ENCODE measurements at regions not wholly inside any gene's neighbourhood (a gene's known extent, or its start where the extent isn't known, plus 50 kb on each side); places are given as distances from the start of the nearest gene placed in this dataset.

GRCh38 chr13:47080621-47081020, 183.8 kb upstream of the HTR2A start:
- TF ChIP-seq CTCF (IDR thresholded peaks at IDR 0.05; ENCODE audit: low read depth, low read length, missing input control) (no peak), YY1 (IDR thresholded peaks at IDR 0.05) (no peak), RAD21 (IDR thresholded peaks at IDR 0.05) (no peak), EGR1 (IDR thresholded peaks at IDR 0.05; ENCODE audit: low read depth in 2 of 2) (no peak), MAX (IDR thresholded peaks at IDR 0.05) (no peak), GABPA (IDR thresholded peaks at IDR 0.05 in 1 of 2, conservative IDR thresholded peaks at IDR 0.05 in 1 of 2) (no peak), SP1 (IDR thresholded peaks at IDR 0.05) (no peak), REST (IDR thresholded peaks at IDR 0.05) (no peak), FOXA1 (IDR thresholded peaks at IDR 0.05) (no peak), JUND (IDR thresholded peaks at IDR 0.05) (no peak), ATF3 (IDR thresholded peaks at IDR 0.05) (no peak), RXRA (IDR thresholded peaks at IDR 0.05) (no peak), TAF1 (conservative IDR thresholded peaks at IDR 0.05) (no peak)
